Neuron (in vitro differentiated cells): ENCODE measurements at regions not wholly inside any gene's neighbourhood (a gene's known extent, or its start where the extent isn't known, plus 50 kb on each side); places are given as distances from the start of the nearest gene placed in this dataset.
"Not testable (repeated sequence)": the region's sequence is repeated elsewhere in the genome, so short reads cannot be mapped to it uniquely, and the experiment has no call there.

Experiments used
- H2AFZ ChIP-seq: one replicate; pipeline ENCODE4 v1.6.1; 2013; ENCODE audit warnings: low read depth, mild to moderate bottlenecking, inconsistent platforms, low read length, moderate library complexity
- H3K27me3 ChIP-seq: one replicate; pipeline ENCODE4 v1.6.1; 2013; ENCODE audit warnings: low read length; ENCODE audit not compliant: insufficient read depth
- H3K36me3 ChIP-seq: one replicate; pipeline ENCODE4 v1.6.1; 2013; ENCODE audit warnings: low read length; ENCODE audit not compliant: insufficient read depth
- H3K4me1 ChIP-seq: one replicate; pipeline ENCODE4 v1.6.1; 2013; ENCODE audit warnings: low read length; ENCODE audit not compliant: insufficient read depth
- H3K4me3 ChIP-seq: 2 replicates; pipeline ENCODE4 v1.5.1; 2013; ENCODE audit warnings: mild to moderate bottlenecking, low read length, moderate library complexity
- H3K9me3 ChIP-seq: one replicate; pipeline ENCODE4 v1.6.1; 2013; ENCODE audit warnings: low read length

- Histone ChIP-seq H3K27me3 (no peaks in the 10 kb centered on the region), H3K4me1 (no peaks in the 10 kb centered on the region), H3K4me3 (no peak overlapping the region), H2AFZ (no peak overlapping the region), H3K36me3 (no peaks in the 10 kb centered on the region), H3K9me3 (no peaks in the 10 kb centered on the region)
Measured at GRCh38 chr6:120764312-120764711, 570.0 kb downstream of the TBC1D32 start.

DNA sequence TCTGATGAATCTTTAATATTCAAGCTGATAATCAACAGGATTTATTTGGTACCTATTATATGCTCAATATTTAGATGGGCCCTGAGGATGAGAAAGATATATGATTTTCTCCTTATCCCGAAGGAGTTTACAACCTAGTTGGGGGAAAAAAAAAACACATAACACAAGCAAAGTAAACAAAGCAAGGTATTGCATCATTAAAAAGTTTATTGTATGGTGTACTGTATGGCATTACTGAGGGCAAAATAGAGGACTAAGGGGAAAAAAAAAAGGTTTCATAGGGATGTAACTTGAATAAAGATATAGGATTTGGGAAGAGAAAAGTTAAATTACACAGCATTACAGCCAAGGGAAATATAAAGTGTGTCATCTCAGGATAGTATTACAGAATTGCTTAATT, 574.7 kb downstream of the TBC1D32 start:
- Histone ChIP-seq H2AFZ (no peak overlapping the region), H3K4me1 (no peaks in the 10 kb centered on the region), H3K4me3 (no peak overlapping the region), H3K27me3 (no peaks in the 10 kb centered on the region), H3K36me3 (no peaks in the 10 kb centered on the region), H3K9me3 (no peaks in the 10 kb centered on the region)

GRCh38 chr6:120748574-120748973, 585.7 kb downstream of the TBC1D32 start:
- not testable (repeated sequence) for H3K4me3 ChIP-seq, H2AFZ ChIP-seq, H3K4me1 ChIP-seq, H3K36me3 ChIP-seq, H3K9me3 ChIP-seq, H3K27me3 ChIP-seq

GRCh38 chr6:120736740-120737139, 597.5 kb downstream of the TBC1D32 start:
- H3K36me3 ChIP-seq: no peaks in the 10 kb centered on the region
- H3K27me3 ChIP-seq: no peaks in the 10 kb centered on the region
- H3K9me3 ChIP-seq: no peaks in the 10 kb centered on the region
- H3K4me3 ChIP-seq: no peak overlapping the region
- no peaks in the 10 kb centered on the region for H3K4me1 ChIP-seq
- H2AFZ ChIP-seq: no peak overlapping the region

DNA sequence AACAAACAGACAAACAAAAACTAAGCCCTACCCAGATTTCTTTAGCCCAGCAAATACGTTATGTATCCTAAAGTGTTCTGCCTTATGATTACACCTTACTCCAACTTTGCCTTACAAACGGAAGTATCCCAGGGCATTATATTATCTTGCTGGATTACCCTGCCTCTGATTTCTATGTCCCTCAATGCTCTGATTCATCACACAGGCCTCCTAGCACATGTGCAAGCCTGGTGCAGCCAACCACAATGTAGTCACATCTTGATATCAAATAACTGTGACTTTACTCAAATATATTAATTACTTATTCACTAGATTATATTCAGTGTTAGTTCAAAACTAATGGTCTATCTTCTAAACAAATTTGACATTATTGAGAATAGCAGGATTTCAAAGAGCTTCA, 598.6 kb downstream of the TBC1D32 start:
- no peaks in the 10 kb centered on the region for H3K9me3 ChIP-seq
- no peaks in the 10 kb centered on the region for H3K36me3 ChIP-seq
- no peaks in the 10 kb centered on the region for H3K27me3 ChIP-seq
- H2AFZ ChIP-seq: no peak overlapping the region
- no peaks in the 10 kb centered on the region for H3K4me1 ChIP-seq
- H3K4me3 ChIP-seq: no peak overlapping the region

GRCh38 chr6:120711255-120711654, 623.0 kb downstream of the TBC1D32 start:
- no peak overlapping the region for H2AFZ ChIP-seq
- no peaks in the 10 kb centered on the region for H3K4me1 ChIP-seq
- no peaks in the 10 kb centered on the region for H3K9me3 ChIP-seq
- H3K27me3 ChIP-seq: no peaks in the 10 kb centered on the region
- H3K4me3 ChIP-seq: no peak overlapping the region
- no peaks in the 10 kb centered on the region for H3K36me3 ChIP-seq

DNA sequence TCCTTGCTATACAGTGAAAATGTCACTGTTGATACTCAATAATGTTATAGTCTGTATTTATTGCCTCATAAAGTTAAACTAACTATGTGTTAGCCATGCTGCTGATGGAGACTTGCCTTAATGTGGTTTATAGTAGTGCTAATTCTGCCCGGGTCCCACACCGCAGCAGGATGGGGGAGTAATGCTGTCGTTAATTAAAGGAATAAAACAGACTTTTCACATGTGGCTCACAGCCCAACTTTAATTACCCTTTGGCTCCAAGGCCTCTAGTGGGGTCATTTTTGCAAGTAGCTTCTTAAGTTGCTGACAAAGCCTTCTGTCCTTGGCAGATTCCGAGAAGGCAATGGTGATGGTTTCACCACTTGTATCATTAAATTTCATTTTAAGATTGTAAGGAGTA, 634.3 kb downstream of the TBC1D32 start:
- Histone ChIP-seq H3K4me3 (no peak overlapping the region), H2AFZ (no peak overlapping the region), H3K9me3 (no peaks in the 10 kb centered on the region), H3K4me1 (no peaks in the 10 kb centered on the region), H3K36me3 (no peaks in the 10 kb centered on the region), H3K27me3 (no peaks in the 10 kb centered on the region)

DNA sequence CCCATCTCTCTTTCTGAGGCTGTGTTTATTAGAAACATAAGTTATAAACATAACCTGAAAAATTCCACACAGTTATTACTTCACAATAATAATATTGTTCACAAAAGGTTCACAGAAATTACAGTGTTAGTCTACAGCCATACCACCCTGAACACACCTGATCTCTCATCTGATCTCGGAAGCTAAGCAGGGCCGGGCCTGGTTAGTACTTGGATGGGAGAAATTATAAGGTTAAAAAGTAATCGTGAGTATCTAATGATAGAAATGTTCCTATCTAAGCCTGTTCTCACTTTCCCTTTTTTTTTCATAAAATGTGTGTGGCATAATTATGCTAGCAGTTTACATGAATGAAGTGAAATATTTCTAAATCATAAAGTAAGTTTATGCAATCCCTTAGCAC, 647.8 kb downstream of the TBC1D32 start:
- Histone ChIP-seq H2AFZ (no peak overlapping the region), H3K27me3 (no peaks in the 10 kb centered on the region), H3K4me3 (no peak overlapping the region), H3K36me3 (no peaks in the 10 kb centered on the region), H3K9me3 (no peaks in the 10 kb centered on the region), H3K4me1 (no peaks in the 10 kb centered on the region)

DNA sequence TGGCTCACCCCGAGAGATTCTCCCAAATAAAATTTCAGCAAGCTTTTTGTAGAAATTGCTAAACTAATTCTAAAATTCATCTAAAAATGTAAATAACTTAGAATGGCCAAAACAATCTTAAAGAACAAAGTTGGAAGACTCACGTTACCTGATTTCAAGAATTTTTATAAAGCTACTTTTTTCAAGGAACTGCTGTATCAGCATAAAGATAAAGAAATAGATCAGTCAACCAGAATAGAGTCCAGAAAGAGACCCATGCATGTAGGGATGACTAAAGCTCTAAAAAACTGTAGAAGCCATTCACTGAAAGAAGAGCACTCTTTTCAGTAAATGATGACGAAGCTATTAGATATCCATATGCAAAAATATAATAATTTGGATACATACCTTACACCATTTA, 652.1 kb downstream of the TBC1D32 start:
- Histone ChIP-seq H2AFZ (no peak overlapping the region), H3K4me3 (no peak overlapping the region), H3K9me3 (no peaks in the 10 kb centered on the region), H3K27me3 (no peaks in the 10 kb centered on the region), H3K4me1 (no peaks in the 10 kb centered on the region), H3K36me3 (no peaks in the 10 kb centered on the region)

GRCh38 chr6:120681204-120681603, 653.1 kb downstream of the TBC1D32 start:
- H3K27me3 ChIP-seq: no peaks in the 10 kb centered on the region
- no peaks in the 10 kb centered on the region for H3K36me3 ChIP-seq
- no peaks in the 10 kb centered on the region for H3K4me1 ChIP-seq

GRCh38 chr6:120675886-120676285, 658.4 kb downstream of the TBC1D32 start:
- Histone ChIP-seq H3K9me3 (no peaks in the 10 kb centered on the region), H2AFZ (no peak overlapping the region), H3K4me1 (no peaks in the 10 kb centered on the region), H3K36me3 (no peaks in the 10 kb centered on the region), H3K4me3 (no peak overlapping the region), H3K27me3 (no peaks in the 10 kb centered on the region)

More at GRCh38 chr6:120681204-120681603, 653.1 kb downstream of the TBC1D32 start:
- H2AFZ ChIP-seq: no peak overlapping the region
- H3K9me3 ChIP-seq: no peaks in the 10 kb centered on the region
- no peak overlapping the region for H3K4me3 ChIP-seq

DNA sequence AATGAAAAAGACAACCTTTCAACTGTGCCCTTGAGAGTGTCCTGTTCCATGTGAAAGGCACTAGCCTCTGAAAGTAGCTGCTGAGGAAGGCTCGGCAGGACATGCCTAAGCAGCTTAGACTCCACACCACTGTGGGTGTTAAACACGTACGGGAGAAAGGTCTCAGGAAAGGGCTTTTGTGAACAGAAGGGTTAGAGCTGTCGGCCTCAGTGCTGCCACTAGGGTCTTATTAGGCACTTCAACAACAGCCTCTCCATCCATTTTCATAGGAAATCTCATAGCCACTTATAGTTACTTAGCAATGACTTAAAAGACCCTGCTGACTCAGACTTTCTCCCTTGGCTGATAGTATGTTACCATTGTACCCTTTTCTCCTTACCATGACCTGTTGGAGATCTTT, 662.8 kb downstream of the TBC1D32 start:
- Histone ChIP-seq H2AFZ (no peak overlapping the region), H3K9me3 (no peaks in the 10 kb centered on the region), H3K4me1 (no peaks in the 10 kb centered on the region), H3K36me3 (no peaks in the 10 kb centered on the region), H3K27me3 (no peaks in the 10 kb centered on the region), H3K4me3 (no peak overlapping the region)

DNA sequence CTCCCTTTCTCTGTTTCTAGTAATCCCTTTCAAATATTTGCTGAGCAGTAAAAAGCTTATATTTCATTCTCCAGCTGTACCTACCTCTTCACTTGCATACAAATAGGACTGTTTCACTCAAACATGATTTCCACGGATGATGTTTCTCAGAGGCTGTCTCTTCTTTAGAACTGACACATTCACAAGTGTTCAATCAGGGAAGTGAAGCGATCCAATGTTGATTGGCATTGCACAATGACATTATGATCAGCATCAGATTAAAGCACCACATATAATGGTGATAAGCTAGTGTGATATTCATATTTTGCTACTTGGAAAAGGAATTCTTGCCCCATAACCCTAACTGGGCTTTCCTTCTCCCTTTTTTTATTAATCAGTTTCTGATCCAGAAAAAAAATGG, 681.8 kb downstream of the TBC1D32 start:
- no peaks in the 10 kb centered on the region for H3K27me3 ChIP-seq
- no peaks in the 10 kb centered on the region for H3K4me1 ChIP-seq
- no peak overlapping the region for H2AFZ ChIP-seq
- no peak overlapping the region for H3K4me3 ChIP-seq
- H3K36me3 ChIP-seq: no peaks in the 10 kb centered on the region
- H3K9me3 ChIP-seq: no peaks in the 10 kb centered on the region

DNA sequence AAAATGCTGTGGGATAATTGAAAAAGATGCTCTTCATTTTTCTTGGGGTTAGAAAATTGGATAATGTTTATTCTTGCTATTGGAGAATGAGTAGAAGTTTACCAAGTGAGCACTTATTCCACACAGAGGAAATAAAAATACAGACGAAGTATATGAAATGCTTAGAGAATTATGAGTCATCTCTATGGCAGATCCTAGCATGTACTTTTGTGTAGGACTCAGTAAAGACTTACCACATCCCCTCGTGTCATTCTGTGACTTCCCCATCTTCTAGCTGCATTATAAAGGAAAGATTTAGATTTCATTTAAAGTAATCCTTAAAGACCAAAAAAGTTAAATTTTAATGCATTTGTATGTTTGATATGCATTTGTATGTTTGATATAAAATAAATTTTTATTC, 685.6 kb downstream of the TBC1D32 start:
- Histone ChIP-seq H3K27me3 (no peaks in the 10 kb centered on the region), H3K4me3 (no peak overlapping the region), H3K4me1 (no peaks in the 10 kb centered on the region), H3K36me3 (no peaks in the 10 kb centered on the region), H3K9me3 (no peaks in the 10 kb centered on the region), H2AFZ (no peak overlapping the region)
